ENCODE measurements at regions not wholly inside any gene's neighbourhood (a gene's known extent, or its start where the extent isn't known, plus 50 kb on each side); places are given as distances from the start of the nearest gene placed in this dataset.

- TF ChIP-seq SIN3A (IDR thresholded peaks at IDR 0.05; ENCODE audit: borderline replicate concordance, insufficient read depth, low read length) (no peak), REST (IDR thresholded peaks at IDR 0.05; ENCODE audit: insufficient read depth in 1 of 2, low read depth in 2 of 2, low read length in 2 of 2) (no peak), TAF1 (IDR thresholded peaks at IDR 0.05; ENCODE audit: borderline replicate concordance, insufficient read depth, low read length) (no peak), FOXP2 (optimal IDR thresholded peaks at IDR 0.05; ENCODE audit: borderline replicate concordance, extremely low read depth, extremely low read length, insufficient read depth) (no peak), POLR2AphosphoS5 (IDR thresholded peaks at IDR 0.05; ENCODE audit: low read depth, low read length) (no peak)
These were observed 166.5 kb upstream of the ECI2 start for GRCh38 chr6:4301871-4302270.

- TF ChIP-seq TAF1 (IDR thresholded peaks at IDR 0.05; ENCODE audit: borderline replicate concordance, insufficient read depth, low read length), result no peak
- no peak for TF ChIP-seq FOXP2 (optimal IDR thresholded peaks at IDR 0.05; ENCODE audit: borderline replicate concordance, extremely low read depth, extremely low read length, insufficient read depth)
- no peak for TF ChIP-seq SIN3A (IDR thresholded peaks at IDR 0.05; ENCODE audit: borderline replicate concordance, insufficient read depth, low read length)
- no peak for TF ChIP-seq POLR2AphosphoS5 (IDR thresholded peaks at IDR 0.05; ENCODE audit: low read depth, low read length)
- no peak for TF ChIP-seq REST (IDR thresholded peaks at IDR 0.05; ENCODE audit: insufficient read depth in 1 of 2, low read depth in 2 of 2, low read length in 2 of 2)
These were observed 165.5 kb upstream of the ECI2 start for GRCh38 chr6:4300917-4301316.

GRCh38 chr6:4299476-4299875 lies 164.1 kb upstream of the ECI2 start:
- no peak for TF ChIP-seq REST (IDR thresholded peaks at IDR 0.05; ENCODE audit: insufficient read depth in 1 of 2, low read depth in 2 of 2, low read length in 2 of 2)
- TF ChIP-seq TAF1 (IDR thresholded peaks at IDR 0.05; ENCODE audit: borderline replicate concordance, insufficient read depth, low read length), result no peak
- TF ChIP-seq POLR2AphosphoS5 (IDR thresholded peaks at IDR 0.05; ENCODE audit: low read depth, low read length), result no peak
- TF ChIP-seq FOXP2 (optimal IDR thresholded peaks at IDR 0.05; ENCODE audit: borderline replicate concordance, extremely low read depth, extremely low read length, insufficient read depth), result no peak
- no peak for TF ChIP-seq SIN3A (IDR thresholded peaks at IDR 0.05; ENCODE audit: borderline replicate concordance, insufficient read depth, low read length)

DNA sequence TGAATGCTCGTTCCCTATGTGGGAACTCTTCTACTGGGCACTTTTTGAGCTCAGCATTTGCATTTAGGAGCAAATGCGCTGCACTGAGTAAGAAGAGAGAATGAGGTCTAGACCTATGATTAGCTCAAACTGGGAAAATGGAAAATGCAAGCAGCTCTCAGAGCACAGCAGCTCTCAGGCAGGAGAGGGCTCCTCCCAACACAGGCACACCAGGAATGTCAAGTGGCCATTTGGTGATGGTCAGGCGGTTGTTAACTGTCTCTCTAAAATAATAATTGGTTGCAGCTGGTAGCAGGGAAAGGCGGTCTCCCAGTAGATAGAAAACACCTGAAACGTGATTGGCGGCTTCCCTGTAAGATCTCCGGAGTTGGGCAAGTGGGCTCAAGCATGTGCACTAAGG lies 162.0 kb upstream of the ECI2 start:
- TF ChIP-seq FOXP2 (optimal IDR thresholded peaks at IDR 0.05; ENCODE audit: borderline replicate concordance, extremely low read depth, extremely low read length, insufficient read depth) (no peak), SIN3A (IDR thresholded peaks at IDR 0.05; ENCODE audit: borderline replicate concordance, insufficient read depth, low read length) (no peak), TAF1 (IDR thresholded peaks at IDR 0.05; ENCODE audit: borderline replicate concordance, insufficient read depth, low read length) (no peak), REST (IDR thresholded peaks at IDR 0.05; ENCODE audit: insufficient read depth in 1 of 2, low read depth in 2 of 2, low read length in 2 of 2) (no peak), POLR2AphosphoS5 (IDR thresholded peaks at IDR 0.05; ENCODE audit: low read depth, low read length) (no peak)

- no peak for TF ChIP-seq REST (IDR thresholded peaks at IDR 0.05; ENCODE audit: insufficient read depth in 1 of 2, low read depth in 2 of 2, low read length in 2 of 2)
- TF ChIP-seq FOXP2 (optimal IDR thresholded peaks at IDR 0.05; ENCODE audit: borderline replicate concordance, extremely low read depth, extremely low read length, insufficient read depth), result no peak
- no peak for TF ChIP-seq POLR2AphosphoS5 (IDR thresholded peaks at IDR 0.05; ENCODE audit: low read depth, low read length)
- no peak for TF ChIP-seq SIN3A (IDR thresholded peaks at IDR 0.05; ENCODE audit: borderline replicate concordance, insufficient read depth, low read length)
- TF ChIP-seq TAF1 (IDR thresholded peaks at IDR 0.05; ENCODE audit: borderline replicate concordance, insufficient read depth, low read length), result no peak
These were observed 161.2 kb upstream of the ECI2 start for GRCh38 chr6:4296552-4296951.

Measured in PFSK-1 (cell line).